IPS-18a (cell line): ENCODE measurements at regions not wholly inside any gene's neighbourhood (a gene's known extent, or its start where the extent isn't known, plus 50 kb on each side); places are given as distances from the start of the nearest gene placed in this dataset.

Experiments used
- H3K27ac ChIP-seq: one replicate; pipeline ENCODE4 v1.5.1; 2013; ENCODE audit warnings: low read length
- H3K27me3 ChIP-seq: one replicate; pipeline ENCODE4 v1.6.1; 2013; ENCODE audit warnings: mild to moderate bottlenecking, low read length; ENCODE audit not compliant: control insufficient read depth, insufficient read depth
- H3K36me3 ChIP-seq: one replicate; pipeline ENCODE4 v1.6.1; 2013; ENCODE audit warnings: low read depth, low read length; ENCODE audit not compliant: control insufficient read depth
- H3K4me1 ChIP-seq: one replicate; pipeline ENCODE4 v1.6.1; 2013; ENCODE audit warnings: low read depth, low read length; ENCODE audit not compliant: control insufficient read depth
- H3K4me3 ChIP-seq: one replicate; pipeline ENCODE4 v1.5.1; 2013; ENCODE audit warnings: low read length
- H3K9ac ChIP-seq: one replicate; pipeline ENCODE4 v1.6.1; 2013; ENCODE audit warnings: mild to moderate bottlenecking, low read length, moderate library complexity
- H3K9me3 ChIP-seq: one replicate; pipeline ENCODE4 v1.6.1; 2013; ENCODE audit warnings: low read depth, low read length; ENCODE audit not compliant: control insufficient read depth

DNA sequence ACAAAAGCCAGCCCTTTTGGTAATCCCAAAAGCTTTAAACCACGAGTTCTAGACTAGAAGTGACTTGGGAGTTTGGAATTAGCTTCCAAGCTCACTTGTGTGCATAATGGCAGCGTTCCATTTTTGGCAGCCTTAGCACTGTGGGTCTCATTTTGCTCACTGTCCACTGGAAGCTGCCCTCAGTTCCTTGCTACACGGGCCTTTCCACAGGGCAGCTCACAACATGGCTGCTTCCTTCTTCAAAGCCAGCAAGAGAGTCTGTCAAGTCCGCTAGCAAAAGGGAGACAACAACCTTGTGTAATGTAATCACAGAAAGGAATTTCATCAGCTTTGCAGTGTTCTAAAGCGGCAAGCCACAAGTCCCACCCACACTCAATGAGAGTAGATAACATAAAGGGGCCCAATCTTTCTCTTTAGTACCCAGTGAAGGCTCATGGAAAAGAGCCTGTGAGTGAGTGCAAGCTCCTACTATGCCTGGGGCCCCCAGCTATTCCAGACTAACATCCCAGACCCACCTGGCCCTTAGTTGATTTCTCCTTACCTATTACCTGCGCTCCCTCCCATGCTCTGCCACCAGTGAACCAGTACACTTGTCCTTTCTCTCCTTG is 168.5 kb upstream of the FOXN2 start:
- no peaks in the 10 kb centered on the region for H3K36me3 ChIP-seq
- no peak overlapping the region for H3K4me3 ChIP-seq
- H3K9ac ChIP-seq: no peak overlapping the region
- no peaks in the 10 kb centered on the region for H3K9me3 ChIP-seq
- H3K27me3 ChIP-seq: no peaks in the 10 kb centered on the region
- H3K27ac ChIP-seq: no peak overlapping the region
- no peaks in the 10 kb centered on the region for H3K4me1 ChIP-seq

DNA sequence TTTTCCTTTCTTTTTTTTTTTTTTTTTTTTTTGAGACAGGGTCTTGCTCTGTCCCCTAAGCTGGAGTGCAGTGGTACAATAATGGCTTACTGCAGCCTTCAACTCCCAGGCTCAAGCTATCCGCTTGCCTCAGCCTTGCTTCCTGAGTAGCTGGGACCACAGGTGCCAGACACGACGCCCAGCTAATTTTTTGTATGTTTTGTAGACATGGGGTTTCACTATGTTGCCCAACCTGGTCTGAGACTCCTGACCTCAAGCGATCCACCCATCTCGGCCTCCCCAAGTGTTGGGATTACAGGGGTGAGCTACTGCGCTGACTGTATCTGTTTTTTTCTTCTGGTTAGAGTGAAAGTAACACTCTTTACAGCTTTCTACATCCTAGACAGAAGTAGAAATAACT is 167.9 kb upstream of the FOXN2 start:
- H3K4me1 ChIP-seq: no peaks in the 10 kb centered on the region
- no peak overlapping the region for H3K4me3 ChIP-seq
- H3K9ac ChIP-seq: no peak overlapping the region
- H3K9me3 ChIP-seq: no peaks in the 10 kb centered on the region
- H3K36me3 ChIP-seq: no peaks in the 10 kb centered on the region
- H3K27me3 ChIP-seq: no peaks in the 10 kb centered on the region
- no peak overlapping the region for H3K27ac ChIP-seq

DNA sequence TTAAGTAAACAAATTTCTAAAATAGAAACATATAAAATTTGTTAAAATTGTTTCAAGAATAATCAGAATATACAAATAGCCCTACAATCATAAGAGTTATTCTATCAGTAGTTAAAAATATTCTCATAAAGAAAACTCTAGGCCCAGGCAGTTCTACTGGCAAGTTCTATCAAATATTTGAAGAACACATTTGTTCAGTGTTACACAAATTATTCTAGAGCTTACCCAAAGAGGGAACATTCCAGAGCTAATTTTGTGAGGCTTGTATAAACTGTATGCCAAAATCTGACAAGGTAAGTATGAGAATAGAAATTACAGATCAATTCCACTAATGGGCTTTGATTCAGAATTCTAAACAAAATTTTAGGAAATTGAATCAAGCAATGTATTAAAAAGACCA is 166.8 kb upstream of the FOXN2 start:
- Histone ChIP-seq H3K9me3 (no peaks in the 10 kb centered on the region), H3K27ac (no peak overlapping the region), H3K9ac (no peak overlapping the region), H3K36me3 (no peaks in the 10 kb centered on the region), H3K4me3 (no peak overlapping the region), H3K4me1 (no peaks in the 10 kb centered on the region), H3K27me3 (no peaks in the 10 kb centered on the region)

DNA sequence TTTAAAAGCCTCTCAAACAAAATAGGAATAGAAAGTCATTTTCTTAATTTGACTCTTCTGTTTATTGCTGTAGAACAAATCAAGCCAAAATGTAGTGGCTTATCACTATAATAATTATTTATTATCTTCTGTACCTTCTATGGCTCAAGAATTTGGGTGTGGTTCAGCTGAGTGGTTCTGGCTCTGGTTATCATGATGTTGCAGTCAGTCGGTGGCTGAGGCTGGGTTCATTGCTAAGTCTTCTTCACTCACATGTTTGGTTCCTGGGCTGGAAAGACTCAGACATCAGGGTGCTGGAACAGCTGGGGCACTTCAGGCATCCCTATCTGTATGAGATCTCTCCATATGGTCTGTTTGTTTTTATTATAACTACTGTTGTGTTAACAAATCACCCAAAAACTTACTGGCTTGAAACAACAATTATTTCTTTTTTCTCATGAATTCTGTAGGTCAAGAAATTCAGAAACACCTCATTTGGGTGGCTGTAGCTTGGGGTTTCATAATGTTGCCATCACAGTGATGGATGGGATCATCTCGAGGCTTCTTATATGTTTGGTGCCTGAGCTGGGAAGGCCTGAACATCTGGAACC is 165.5 kb upstream of the FOXN2 start:
- Histone ChIP-seq H3K27me3 (no peaks in the 10 kb centered on the region), H3K9me3 (no peaks in the 10 kb centered on the region), H3K9ac (no peak overlapping the region), H3K27ac (no peak overlapping the region), H3K4me3 (no peak overlapping the region), H3K36me3 (no peaks in the 10 kb centered on the region), H3K4me1 (no peaks in the 10 kb centered on the region)

DNA sequence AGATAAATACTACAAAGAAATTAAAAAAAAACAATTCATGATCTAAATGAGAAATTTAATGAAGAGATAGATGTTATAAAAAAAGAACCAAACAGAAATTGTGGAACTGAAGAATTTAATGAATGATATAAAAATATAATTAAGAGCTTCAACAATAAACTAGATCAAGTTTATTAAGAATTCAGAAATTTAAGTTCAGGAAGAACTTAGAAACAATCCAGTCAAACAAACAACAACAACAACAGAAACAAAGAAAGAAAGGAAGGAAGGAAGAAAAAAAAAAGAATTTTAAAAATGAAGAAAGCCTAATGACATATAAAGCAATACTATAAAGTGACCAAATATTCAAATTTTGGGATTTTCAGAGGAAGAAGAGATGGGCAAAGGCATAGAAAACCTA is 157.3 kb upstream of the FOXN2 start:
- H3K36me3 ChIP-seq: no peaks in the 10 kb centered on the region
- H3K27me3 ChIP-seq: no peaks in the 10 kb centered on the region
- H3K9me3 ChIP-seq: no peaks in the 10 kb centered on the region
- no peak overlapping the region for H3K27ac ChIP-seq
- H3K9ac ChIP-seq: no peak overlapping the region
- H3K4me1 ChIP-seq: no peaks in the 10 kb centered on the region
- H3K4me3 ChIP-seq: no peak overlapping the region

DNA sequence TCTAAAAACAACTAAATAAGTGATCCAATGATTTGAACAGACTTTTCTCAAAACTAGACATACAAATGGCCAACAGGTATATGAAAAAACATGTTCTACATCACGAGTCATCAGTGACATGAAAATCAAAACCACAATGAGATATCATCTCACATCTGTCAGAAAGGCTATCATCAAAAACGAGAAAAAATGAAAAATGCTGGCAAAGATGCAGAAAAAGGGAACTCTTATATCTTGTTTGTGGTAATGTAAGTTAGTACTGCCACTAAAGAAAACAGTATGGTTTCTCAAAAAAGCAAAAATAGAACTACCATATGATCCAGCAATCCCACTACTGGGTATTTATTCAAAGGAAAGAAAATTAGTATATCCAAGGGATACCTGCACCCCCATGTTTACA is 152.9 kb upstream of the FOXN2 start:
- no peaks in the 10 kb centered on the region for H3K9me3 ChIP-seq
- H3K4me1 ChIP-seq: peaks cover 7% of the 10 kb centered on the region
- no peaks in the 10 kb centered on the region for H3K36me3 ChIP-seq
- no peak overlapping the region for H3K9ac ChIP-seq
- H3K4me3 ChIP-seq: no peak overlapping the region
- H3K27ac ChIP-seq: no peak overlapping the region
- no peaks in the 10 kb centered on the region for H3K27me3 ChIP-seq

DNA sequence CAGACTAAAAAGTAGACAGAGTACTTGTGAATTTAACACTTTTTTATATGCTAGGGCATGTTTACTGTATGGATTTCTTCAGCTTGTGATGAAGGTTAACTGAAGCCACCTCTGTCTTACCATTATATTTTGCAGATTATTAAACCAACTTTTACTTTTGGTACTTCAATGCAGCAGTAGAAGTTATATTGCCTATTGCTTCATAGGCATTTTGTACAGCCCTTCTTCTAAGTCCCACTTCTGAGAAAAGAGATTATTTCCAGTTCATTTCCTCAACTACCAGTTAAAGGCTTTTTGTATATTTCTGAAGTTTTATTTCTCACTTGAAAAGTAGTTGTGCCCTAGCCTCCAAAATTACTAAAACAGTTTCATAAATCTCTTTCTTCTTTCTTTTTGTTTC is 151.7 kb upstream of the FOXN2 start:
- no peaks in the 10 kb centered on the region for H3K9me3 ChIP-seq
- H3K9ac ChIP-seq: no peak overlapping the region
- peaks cover 7% of the 10 kb centered on the region for H3K4me1 ChIP-seq
- H3K27ac ChIP-seq: no peak overlapping the region
- no peaks in the 10 kb centered on the region for H3K27me3 ChIP-seq
- no peaks in the 10 kb centered on the region for H3K36me3 ChIP-seq
- H3K4me3 ChIP-seq: no peak overlapping the region

DNA sequence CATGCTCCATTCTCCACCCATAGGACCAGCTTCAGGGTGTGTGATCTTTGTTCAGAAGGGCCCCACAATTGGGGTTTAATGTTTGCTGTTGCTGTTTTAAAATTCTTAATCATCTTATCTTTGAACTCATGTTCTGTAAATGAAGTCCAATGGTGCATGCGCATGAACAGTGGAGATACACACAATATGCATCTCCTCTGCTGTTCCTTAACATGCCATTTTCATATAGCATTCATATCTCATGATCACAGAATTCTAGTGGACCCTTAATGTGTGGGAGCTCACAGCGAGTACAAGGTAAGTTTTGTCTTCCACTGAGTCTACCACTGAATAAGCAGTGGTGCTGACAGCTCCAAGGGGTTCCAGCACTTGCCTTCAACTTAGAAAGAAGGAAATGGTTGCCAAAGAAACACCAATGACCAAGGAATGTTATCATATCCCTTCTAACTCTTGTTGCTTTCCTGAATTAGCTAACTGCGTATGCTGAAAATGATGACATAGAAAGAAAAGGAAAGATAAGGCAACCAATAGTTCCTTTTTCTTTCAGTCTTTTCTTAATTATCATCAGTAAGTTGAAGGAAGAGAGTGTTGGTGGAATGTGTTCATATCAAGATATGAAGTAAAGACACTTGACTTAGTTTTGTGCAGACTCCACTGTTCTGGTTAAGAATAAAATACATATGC is 149.3 kb upstream of the FOXN2 start:
- H3K9ac ChIP-seq: no peak overlapping the region
- no peaks in the 10 kb centered on the region for H3K9me3 ChIP-seq
- no peaks in the 10 kb centered on the region for H3K27me3 ChIP-seq
- H3K4me3 ChIP-seq: no peak overlapping the region
- H3K4me1 ChIP-seq: peaks cover 7% of the 10 kb centered on the region
- no peak overlapping the region for H3K27ac ChIP-seq
- no peaks in the 10 kb centered on the region for H3K36me3 ChIP-seq

DNA sequence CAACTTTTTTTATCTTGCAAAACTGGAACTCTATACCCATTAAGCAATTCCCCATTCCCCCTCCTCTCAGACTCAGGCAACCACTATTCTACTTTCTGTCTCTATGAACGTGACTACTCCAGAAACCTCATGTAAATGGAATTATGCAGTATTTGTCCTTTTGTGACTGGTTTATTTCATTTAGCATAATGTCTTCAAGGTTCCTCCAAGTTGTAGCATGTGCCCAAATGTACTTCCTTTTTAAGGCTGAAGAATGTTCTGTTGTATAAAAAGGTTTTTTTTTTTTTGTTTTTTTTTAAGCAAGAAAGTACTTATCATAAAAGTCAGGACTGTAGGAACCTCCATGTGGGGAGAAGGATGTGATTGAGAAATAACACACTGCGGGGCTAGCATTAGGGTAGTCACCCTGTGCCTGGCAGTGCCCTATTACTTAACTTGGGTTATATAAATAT is 145.3 kb upstream of the FOXN2 start:
- Histone ChIP-seq H3K27ac (no peak overlapping the region), H3K4me3 (no peak overlapping the region), H3K27me3 (no peaks in the 10 kb centered on the region), H3K4me1 (peaks cover 2% of the 10 kb centered on the region), H3K36me3 (no peaks in the 10 kb centered on the region), H3K9ac (no peak overlapping the region), H3K9me3 (no peaks in the 10 kb centered on the region)

DNA sequence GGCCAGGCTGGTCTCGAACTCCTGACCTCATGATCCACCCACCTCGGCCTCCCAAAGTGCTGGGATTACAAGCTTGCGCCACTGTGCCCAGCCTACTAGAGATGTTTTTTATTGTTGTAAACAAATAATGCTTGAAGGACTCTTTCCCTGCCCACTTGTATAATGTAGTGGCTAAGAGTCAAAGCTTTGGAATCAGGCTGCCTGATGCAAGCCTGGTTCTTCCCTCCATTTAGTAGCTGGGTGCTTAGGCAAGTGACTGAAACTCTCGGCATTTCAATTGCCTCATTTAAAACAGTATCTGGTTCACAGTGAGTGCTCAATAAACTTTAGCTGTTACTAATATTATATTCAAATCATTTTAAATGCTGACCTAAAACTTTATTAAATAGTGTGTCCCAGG is 144.2 kb upstream of the FOXN2 start:
- H3K9ac ChIP-seq: no peak overlapping the region
- peaks cover 2% of the 10 kb centered on the region for H3K4me1 ChIP-seq
- no peak overlapping the region for H3K4me3 ChIP-seq

DNA sequence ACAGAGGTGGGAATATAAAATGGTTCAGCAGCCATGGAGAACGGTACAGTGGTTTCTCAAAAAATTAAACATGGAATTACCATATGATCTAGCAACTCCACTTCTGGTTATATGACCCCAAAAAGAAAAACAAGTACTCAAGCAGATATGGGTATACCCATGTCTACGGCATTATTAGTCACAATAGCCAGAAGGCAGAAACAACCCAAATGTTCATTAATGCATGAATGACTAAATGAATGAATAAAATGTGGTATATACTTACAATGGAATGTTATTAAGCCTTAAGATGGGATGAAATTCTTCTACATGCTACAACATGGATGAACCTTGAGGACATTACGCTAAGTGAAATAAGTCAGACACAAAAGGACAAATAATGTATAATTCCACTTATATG is 141.3 kb upstream of the FOXN2 start:
- Histone ChIP-seq H3K27me3 (no peaks in the 10 kb centered on the region), H3K9me3 (no peaks in the 10 kb centered on the region), H3K36me3 (no peaks in the 10 kb centered on the region)

More for the DNA sequence above, 144.2 kb upstream of the FOXN2 start:
- H3K9me3 ChIP-seq: no peaks in the 10 kb centered on the region
- no peaks in the 10 kb centered on the region for H3K36me3 ChIP-seq
- no peak overlapping the region for H3K27ac ChIP-seq
- H3K27me3 ChIP-seq: no peaks in the 10 kb centered on the region

DNA sequence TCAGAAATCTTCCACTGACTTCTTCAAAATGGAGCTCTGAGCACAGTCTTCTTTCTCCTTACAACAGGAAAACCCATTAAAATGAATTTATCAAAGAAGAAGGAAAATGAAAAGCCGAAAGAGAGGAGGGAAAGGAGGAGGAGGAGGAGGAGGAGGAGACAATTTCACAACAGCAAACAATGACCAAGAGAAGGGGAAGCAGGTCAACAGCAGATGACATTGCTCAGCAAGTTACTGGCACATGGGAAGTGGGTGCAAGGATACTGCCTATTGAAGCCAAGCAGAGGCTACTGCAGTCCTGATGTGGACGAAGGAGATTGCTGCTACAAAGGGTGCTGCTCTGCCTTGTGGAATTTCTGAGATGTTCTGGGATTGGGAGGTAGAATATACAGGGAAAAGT is 140.0 kb upstream of the FOXN2 start:
- Histone ChIP-seq H3K27me3 (no peaks in the 10 kb centered on the region), H3K9ac (no peak overlapping the region), H3K4me1 (peaks cover 2% of the 10 kb centered on the region), H3K9me3 (no peaks in the 10 kb centered on the region), H3K36me3 (no peaks in the 10 kb centered on the region), H3K4me3 (no peak overlapping the region), H3K27ac (no peak overlapping the region)

More for the DNA sequence above, 141.3 kb upstream of the FOXN2 start:
- no peak overlapping the region for H3K27ac ChIP-seq
- H3K9ac ChIP-seq: no peak overlapping the region
- peaks cover 2% of the 10 kb centered on the region for H3K4me1 ChIP-seq
- H3K4me3 ChIP-seq: no peak overlapping the region
